ENCODE measurements at regions not wholly inside any gene's neighbourhood (a gene's known extent, or its start where the extent isn't known, plus 50 kb on each side); places are given as distances from the start of the nearest gene placed in this dataset.

GRCh38 chr1:218502383-218502782, 157.2 kb downstream of the TGFB2 start (continued):
- TF ChIP-seq BACH1 (IDR thresholded peaks at IDR 0.05; ENCODE audit: low read length): no peak
- no peak for TF ChIP-seq USF2 (IDR thresholded peaks at IDR 0.05; ENCODE audit: low read length)
- no peak for TF ChIP-seq JUN (IDR thresholded peaks at IDR 0.05; ENCODE audit: low read depth, low read length)
- no peak for TF ChIP-seq SP1 (IDR thresholded peaks at IDR 0.05; ENCODE audit: low read depth, low read length)
